Erythroblast (primary cell): ENCODE measurements at regions not wholly inside any gene's neighbourhood (a gene's known extent, or its start where the extent isn't known, plus 50 kb on each side); places are given as distances from the start of the nearest gene placed in this dataset.

Experiments used
- GATA1 ChIP-seq: IDR thresholded peaks from 2 replicates; pipeline ENCODE4 v1.6.1; 2011; ENCODE audit warnings: low read depth, mild to moderate bottlenecking, control low read depth, low read length, moderate library complexity
- POLR2A ChIP-seq: IDR thresholded peaks from 2 replicates; pipeline ENCODE4 v1.6.1; 2011; ENCODE audit warnings: mild to moderate bottlenecking, low read length

- TF ChIP-seq POLR2A (no peak), GATA1 (no peak)
These were observed 156.8 kb upstream of the GADL1 start for GRCh38 chr3:31051226-31051625.
